Heart right ventricle (tissue), 16 donors: ENCODE measurements at regions not wholly inside any gene's neighbourhood (a gene's known extent, or its start where the extent isn't known, plus 50 kb on each side); places are given as distances from the start of the nearest gene placed in this dataset.

Experiments used
- ATAC-seq, 8 donors: fragments of 200-7000 bp; cut with Tn5 transposase; one replicate each; pipeline ENCODE4 v1.9.1; 2020; ENCODE audit warnings: mild to moderate bottlenecking in 8 of 8, moderate library complexity in 8 of 8, moderate number of reproducible peaks in 1 of 8
- DNase-seq, 2 donors: peaks; one replicate each; pipeline ENCODE4 v3.0.0-alpha.2; 2020
- H3K27ac ChIP-seq, 10 donors: fragments of 200-600 bp; sonication (generic) in 2 of 10; one replicate each; pipeline versions ENCODE4 v1.5.0 to v1.8.0; 2020 to 2022; ENCODE audit warnings: mild to moderate bottlenecking in 3 of 10
- H3K27me3 ChIP-seq, 7 donors: fragments of 200-600 bp; one replicate each; pipeline ENCODE4 v1.8.0; 2021 to 2022; ENCODE audit warnings: mild to moderate bottlenecking in 2 of 7
- H3K36me3 ChIP-seq, 9 donors: fragments of 200-600 bp; sonication (generic) in 1 of 9; one replicate each; pipeline versions ENCODE4 v1.5.0 to v1.8.0; 2020 to 2022; ENCODE audit warnings: mild to moderate bottlenecking in 2 of 9
- H3K4me1 ChIP-seq, 9 donors: fragments of 200-600 bp; sonication (generic) in 1 of 9; one replicate each; pipeline versions ENCODE4 v1.5.0 to v1.8.0; 2020 to 2022; ENCODE audit warnings: mild to moderate bottlenecking in 4 of 9
- H3K4me3 ChIP-seq, 10 donors: fragments of 200-600 bp; sonication (generic) in 2 of 10; one replicate each; pipeline versions ENCODE4 v1.5.0 to v1.8.0; 2020 to 2022; ENCODE audit warnings: mild to moderate bottlenecking in 7 of 10, moderate library complexity in 2 of 10
- H3K9me3 ChIP-seq, 11 donors: fragments of 200-600 bp in 10 of 11; sonication (generic) in 2 of 11; one replicate each; pipeline versions ENCODE4 v1.5.0 to v1.8.0; 2013 to 2022; ENCODE audit warnings: mild to moderate bottlenecking in 2 of 11, control low read depth in 1 of 11, moderate library complexity in 1 of 11
- WGBS, 2 donors: extraction: QIAGEN DNeasy Blood & Tissue Kit; methylation state at CpG; one replicate each; pipeline ENCODE4 v1.1.7; 2013; ENCODE audit warnings: inconsistent platforms in 1 of 2; 5-methylcytosine and 5-hydroxymethylcytosine counted together
- intact Hi-C, 10 donors: fragments of 100-400 bp; cut with DNase I; formaldehyde crosslinking; loops; one replicate each; pipeline versions ENCODE4 v1.11.1 to v1.14.2; 2022
- TF ChIP-seq, protein P1 (sequence below), 9 donors: fragments of 200-600 bp; sonication (generic) in 2 of 9; IDR thresholded peaks; one replicate each; pipeline versions ENCODE4 v1.5.0 to v1.8.0; 2021 to 2022; ENCODE audit warnings: antibody characterized with exemption in 9 of 9, mild to moderate bottlenecking in 5 of 9, moderate library complexity in 1 of 9
- donor health status: Arrhythmogenic right ventricular cardiomyopathy.
- donor health status: ischemic (EF 13 %, LVEDD 7.1; RV severe dilation, severe dysfunction).
- donor health status: healthy with polysubstance abuse.
- donor health status: DM: no; HTN: yes; CAD: no.
- donor health status: DM: no; HTN: no; CAD: no.
- donor health status: ischemic (EF 25% LVEDD 6.9; RV normal size, moderate dysfunction).
- donor health status: ischemic (EF 25% LVEDD 5.7; RV mildly dilated, moderate dysfunction).
- donor health status: healthy.
- donor health status: DM: yes; HTN: yes; CAD: no.
- donor health status: Ischemic cardiomyopathy.
- donor health status: ischemic (EF 35%, LVEDD 5.7; RV mildly dilated, moderate dysfunction).
- donor health status: nonischemic (EF 11% LVEDD 7.7; RV severe dilation, severe dysfunction).
- donor health status: DM: yes; HTN: yes; CAD: no.
- donor health status: PGD.
- donor health status: ischemic (EF 29% LVEDD 5.4; RV normal size, mild dysfunction).
- donor health status: nonischemic (EF 23%, LVEDD 6.1; RV moderate dilation, normal function).

GRCh38 chr6:54050750-54051149 is 60.5 kb upstream of the MLIP start:
- peak in 1 of 8 donors; percentile 40 for ATAC-seq
- intact Hi-C loops, result no loop called here
- DNase-seq, result no peak
- H3K36me3 ChIP-seq, result no peaks in the 10 kb centered on the region
- H3K9me3 ChIP-seq, result no peaks in the 10 kb centered on the region
- H3K4me1 ChIP-seq, result peaks cover 0 to 61% (median 23%) of the 10 kb centered on the region in 9 donors
- TF ChIP-seq, protein P1, sequence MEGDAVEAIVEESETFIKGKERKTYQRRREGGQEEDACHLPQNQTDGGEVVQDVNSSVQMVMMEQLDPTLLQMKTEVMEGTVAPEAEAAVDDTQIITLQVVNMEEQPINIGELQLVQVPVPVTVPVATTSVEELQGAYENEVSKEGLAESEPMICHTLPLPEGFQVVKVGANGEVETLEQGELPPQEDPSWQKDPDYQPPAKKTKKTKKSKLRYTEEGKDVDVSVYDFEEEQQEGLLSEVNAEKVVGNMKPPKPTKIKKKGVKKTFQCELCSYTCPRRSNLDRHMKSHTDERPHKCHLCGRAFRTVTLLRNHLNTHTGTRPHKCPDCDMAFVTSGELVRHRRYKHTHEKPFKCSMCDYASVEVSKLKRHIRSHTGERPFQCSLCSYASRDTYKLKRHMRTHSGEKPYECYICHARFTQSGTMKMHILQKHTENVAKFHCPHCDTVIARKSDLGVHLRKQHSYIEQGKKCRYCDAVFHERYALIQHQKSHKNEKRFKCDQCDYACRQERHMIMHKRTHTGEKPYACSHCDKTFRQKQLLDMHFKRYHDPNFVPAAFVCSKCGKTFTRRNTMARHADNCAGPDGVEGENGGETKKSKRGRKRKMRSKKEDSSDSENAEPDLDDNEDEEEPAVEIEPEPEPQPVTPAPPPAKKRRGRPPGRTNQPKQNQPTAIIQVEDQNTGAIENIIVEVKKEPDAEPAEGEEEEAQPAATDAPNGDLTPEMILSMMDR (IDR thresholded peaks at IDR 0.05), result no peak
- H3K4me3 ChIP-seq, result no peak overlapping the region
- H3K27ac ChIP-seq, result peak overlapping the region in 9 of 10 donors; percentile 8 to 84 (median 48)
- WGBS, 2 donors, result 26 to 40% methylated on average over 2 of the region's 2 CpGs
- no peaks in the 10 kb centered on the region for H3K27me3 ChIP-seq

DNA sequence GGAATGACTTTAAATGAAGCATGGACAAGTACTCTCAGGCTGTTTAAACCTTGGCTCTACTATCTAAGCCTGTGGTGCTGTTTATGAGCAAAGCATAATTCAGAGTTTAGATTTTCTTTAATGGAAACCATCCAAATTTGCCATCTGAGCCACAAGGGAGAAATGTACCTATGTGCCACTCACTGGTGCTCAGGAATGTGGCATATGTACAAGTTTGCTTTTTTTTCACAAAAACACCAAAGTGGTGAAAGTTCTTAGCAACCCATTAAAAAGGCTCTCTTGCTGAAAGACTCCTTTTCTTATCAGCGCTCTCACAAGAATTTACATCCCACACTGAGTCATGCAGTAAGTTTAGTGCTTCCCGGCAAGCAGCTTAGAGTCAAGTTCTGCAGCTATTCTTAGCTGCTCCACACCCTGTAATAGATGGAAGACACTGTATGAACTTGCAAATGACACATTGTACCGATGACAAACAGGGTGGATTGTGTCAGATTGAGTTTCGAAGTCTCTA is 57.3 kb upstream of the MLIP start:
- ATAC-seq (peak; percentile 84 to 97 (median 92)), DNase-seq (peak in 1 of 2 donors; percentile 62)
- peak overlapping the region; percentile 42 to 84 (median 72) for H3K27ac ChIP-seq
- H3K36me3 ChIP-seq, result no peaks in the 10 kb centered on the region
- WGBS, 2 donors, result 6 to 17% methylated on average over 4 of the region's 4 CpGs
- H3K9me3 ChIP-seq, result no peaks in the 10 kb centered on the region
- H3K4me3 ChIP-seq, result peak overlapping the region in 7 of 10 donors; percentile 8 to 32 (median 20)
- intact Hi-C loops, result no loop called here
- H3K27me3 ChIP-seq, result no peaks in the 10 kb centered on the region
- peaks cover 0 to 67% (median 35%) of the 10 kb centered on the region in 9 donors for H3K4me1 ChIP-seq
- TF ChIP-seq, protein P1 (IDR thresholded peaks at IDR 0.05), result no peak

GRCh38 chr6:54056105-54056504 is 55.1 kb upstream of the MLIP start:
- DNase-seq, result no peak
- WGBS, 2 donors, result 69 to 70% methylated on average over 3 of the region's 3 CpGs
- Histone ChIP-seq H3K27ac (peak overlapping the region in 9 of 10 donors; percentile 30 to 84 (median 70)), H3K27me3 (no peaks in the 10 kb centered on the region), H3K36me3 (no peaks in the 10 kb centered on the region), H3K4me1 (peaks cover 0 to 78% (median 47%) of the 10 kb centered on the region in 9 donors), H3K4me3 (no peak overlapping the region), H3K9me3 (no peaks in the 10 kb centered on the region)
- intact Hi-C loops, result loop anchor here in 1 of 10 donors (5.0 kb wide), 1 partner anchor 39 kb away; no protein-coding TSS in a partner anchor
- TF ChIP-seq, protein P1 (IDR thresholded peaks at IDR 0.05), result no peak
- no peak for ATAC-seq

- Histone ChIP-seq H3K36me3 (no peaks in the 10 kb centered on the region), H3K27ac (peak overlapping the region in 8 of 10 donors; percentile 45 to 84 (median 72)), H3K27me3 (no peaks in the 10 kb centered on the region), H3K4me1 (peaks cover 0 to 80% (median 51%) of the 10 kb centered on the region in 9 donors), H3K4me3 (no peak overlapping the region), H3K9me3 (no peaks in the 10 kb centered on the region)
- TF ChIP-seq, protein P1 (IDR thresholded peaks at IDR 0.05), result no peak
- 37 to 44% methylated on average over 1 of the region's 1 CpG for WGBS, 2 donors
- no peak for ATAC-seq
- DNase-seq, result no peak
- intact Hi-C loops, result loop anchor here in 1 of 10 donors (5.0 kb wide), 1 partner anchor 40 kb away; no protein-coding TSS in a partner anchor
These were observed 54.2 kb upstream of the MLIP start for GRCh38 chr6:54057058-54057457.
